ENCODE measurements at regions not wholly inside any gene's neighbourhood (a gene's known extent, or its start where the extent isn't known, plus 50 kb on each side); places are given as distances from the start of the nearest gene placed in this dataset.

- Histone ChIP-seq H2BK12ac (ENCODE audit: low read length in 2 of 2) (no peak overlapping the region), H2AK5ac (ENCODE audit: low read length, severe bottlenecking) (no peak overlapping the region), H3K14ac (ENCODE audit: low read length in 2 of 2) (no peak overlapping the region), H3K4me3 (ENCODE audit: insufficient read depth in 1 of 2, low read depth in 1 of 2, low read length in 2 of 2) (no peak overlapping the region), H2BK5ac (ENCODE audit: low read depth, low read length, poor library complexity, severe bottlenecking) (no peak overlapping the region), H3K4me1 (ENCODE audit: control insufficient read depth, insufficient read depth, low read depth, low read length) (no peaks in the 10 kb centered on the region), H3K9ac (ENCODE audit: low read length) (no peak overlapping the region), H3K27me3 (ENCODE audit: control insufficient read depth in 1 of 2, insufficient read depth in 1 of 2, low read length in 2 of 2) (no peaks in the 10 kb centered on the region), H2BK15ac (ENCODE audit: low read depth, poor library complexity, severe bottlenecking) (no peak overlapping the region), H3K27ac (ENCODE audit: low read length, poor library complexity, severe bottlenecking) (no peak overlapping the region), H3K23ac (ENCODE audit: low read length in 2 of 2) (no peak overlapping the region), H3K79me1 (replicated peaks; ENCODE audit: low read length, poor library complexity, severe bottlenecking) (no peaks in the 10 kb centered on the region), H4K8ac (ENCODE audit: low read length) (no peak overlapping the region), H3K9me3 (ENCODE audit: control insufficient read depth, low read length) (peaks cover 5% of the 10 kb centered on the region), H3K36me3 (ENCODE audit: control insufficient read depth in 1 of 2, insufficient read depth in 2 of 2, low read depth in 1 of 2, low read length in 2 of 2) (no peaks in the 10 kb centered on the region), H3K4ac (ENCODE audit: low read depth in 1 of 2, low read length in 2 of 2) (no peak overlapping the region), H4K91ac (ENCODE audit: low read length) (no peak overlapping the region), H3K18ac (ENCODE audit: low read depth in 1 of 2, low read length in 2 of 2) (no peak overlapping the region), H3K4me2 (ENCODE audit: low read length, poor library complexity, severe bottlenecking) (no peak overlapping the region), H2AFZ (ENCODE audit: low read depth, low read length) (no peak overlapping the region), H2BK120ac (ENCODE audit: low read depth, low read length) (no peak overlapping the region)
- 100% methylated on average over 1 of the region's 1 CpG for WGBS
- DNase-seq = no peak
Measured at GRCh38 chr15:37709669-37710068, 224.8 kb upstream of the TMCO5A start.

GRCh38 chr15:37715101-37715500 is 219.3 kb upstream of the TMCO5A start:
- no peak overlapping the region for H3K18ac ChIP-seq (ENCODE audit: low read depth in 1 of 2, low read length in 2 of 2)
- peaks cover 5% of the 10 kb centered on the region for H3K9me3 ChIP-seq (ENCODE audit: control insufficient read depth, low read length)
- no peak overlapping the region for H3K27ac ChIP-seq (ENCODE audit: low read length, poor library complexity, severe bottlenecking)
- H4K91ac ChIP-seq (ENCODE audit: low read length) = no peak overlapping the region
- no peak for DNase-seq
- H3K14ac ChIP-seq (ENCODE audit: low read length in 2 of 2) = no peak overlapping the region
- no peak overlapping the region for H2BK5ac ChIP-seq (ENCODE audit: low read depth, low read length, poor library complexity, severe bottlenecking)
- WGBS = no CpG with 5 or more reads among the region's 1 CpG
- no peak overlapping the region for H3K4ac ChIP-seq (ENCODE audit: low read depth in 1 of 2, low read length in 2 of 2)
- H3K36me3 ChIP-seq (ENCODE audit: control insufficient read depth in 1 of 2, insufficient read depth in 2 of 2, low read depth in 1 of 2, low read length in 2 of 2) = no peaks in the 10 kb centered on the region
- no peak overlapping the region for H2BK15ac ChIP-seq (ENCODE audit: low read depth, poor library complexity, severe bottlenecking)
- H3K4me3 ChIP-seq (ENCODE audit: insufficient read depth in 1 of 2, low read depth in 1 of 2, low read length in 2 of 2) = no peak overlapping the region
- no peak overlapping the region for H3K9ac ChIP-seq (ENCODE audit: low read length)
- H3K79me1 ChIP-seq (replicated peaks; ENCODE audit: low read length, poor library complexity, severe bottlenecking) = no peaks in the 10 kb centered on the region
- no peak overlapping the region for H2BK120ac ChIP-seq (ENCODE audit: low read depth, low read length)
- H4K8ac ChIP-seq (ENCODE audit: low read length) = no peak overlapping the region
- no peak overlapping the region for H3K4me2 ChIP-seq (ENCODE audit: low read length, poor library complexity, severe bottlenecking)
- H3K23ac ChIP-seq (ENCODE audit: low read length in 2 of 2) = no peak overlapping the region
- H2AK5ac ChIP-seq (ENCODE audit: low read length, severe bottlenecking) = no peak overlapping the region
- H3K4me1 ChIP-seq (ENCODE audit: control insufficient read depth, insufficient read depth, low read depth, low read length) = no peaks in the 10 kb centered on the region
- no peak overlapping the region for H2AFZ ChIP-seq (ENCODE audit: low read depth, low read length)
- no peaks in the 10 kb centered on the region for H3K27me3 ChIP-seq (ENCODE audit: control insufficient read depth in 1 of 2, insufficient read depth in 1 of 2, low read length in 2 of 2)
- H2BK12ac ChIP-seq (ENCODE audit: low read length in 2 of 2) = no peak overlapping the region

DNA sequence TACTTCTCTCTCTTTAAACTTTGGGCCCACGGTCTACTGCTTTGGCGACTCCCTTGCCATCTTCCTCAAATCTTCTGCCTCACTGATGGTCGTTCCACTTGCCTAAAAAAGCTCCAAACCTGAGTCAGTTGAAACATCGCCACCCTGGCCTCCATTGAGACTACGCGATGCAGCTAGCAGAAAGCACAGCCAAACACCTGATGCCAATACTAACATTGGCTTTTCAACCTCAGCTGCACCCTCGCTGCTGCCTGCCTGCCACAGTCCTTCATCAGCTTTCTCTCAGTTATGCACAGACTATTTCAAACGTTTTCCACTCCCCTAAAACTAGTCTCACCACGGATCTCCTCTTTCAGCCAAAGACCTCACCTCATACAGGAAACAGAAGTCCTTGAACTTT is 214.2 kb upstream of the TMCO5A start:
- Histone ChIP-seq H3K23ac (ENCODE audit: low read length in 2 of 2) (no peak overlapping the region), H3K4ac (ENCODE audit: low read depth in 1 of 2, low read length in 2 of 2) (no peak overlapping the region), H2AFZ (ENCODE audit: low read depth, low read length) (no peak overlapping the region), H4K91ac (ENCODE audit: low read length) (no peak overlapping the region), H3K9ac (ENCODE audit: low read length) (no peak overlapping the region), H3K4me2 (ENCODE audit: low read length, poor library complexity, severe bottlenecking) (no peak overlapping the region), H2BK15ac (ENCODE audit: low read depth, poor library complexity, severe bottlenecking) (no peak overlapping the region), H3K9me3 (ENCODE audit: control insufficient read depth, low read length) (no peaks in the 10 kb centered on the region), H3K27ac (ENCODE audit: low read length, poor library complexity, severe bottlenecking) (no peak overlapping the region), H2AK5ac (ENCODE audit: low read length, severe bottlenecking) (no peak overlapping the region), H3K4me1 (ENCODE audit: control insufficient read depth, insufficient read depth, low read depth, low read length) (no peaks in the 10 kb centered on the region), H3K18ac (ENCODE audit: low read depth in 1 of 2, low read length in 2 of 2) (no peak overlapping the region), H3K14ac (ENCODE audit: low read length in 2 of 2) (no peak overlapping the region), H3K27me3 (ENCODE audit: control insufficient read depth in 1 of 2, insufficient read depth in 1 of 2, low read length in 2 of 2) (peaks cover 0 to 4% of the 10 kb centered on the region in 2 experiments), H2BK120ac (ENCODE audit: low read depth, low read length) (no peak overlapping the region), H3K79me1 (replicated peaks; ENCODE audit: low read length, poor library complexity, severe bottlenecking) (no peaks in the 10 kb centered on the region), H4K8ac (ENCODE audit: low read length) (no peak overlapping the region), H3K36me3 (ENCODE audit: control insufficient read depth in 1 of 2, insufficient read depth in 2 of 2, low read depth in 1 of 2, low read length in 2 of 2) (no peaks in the 10 kb centered on the region), H2BK12ac (ENCODE audit: low read length in 2 of 2) (no peak overlapping the region), H2BK5ac (ENCODE audit: low read depth, low read length, poor library complexity, severe bottlenecking) (no peak overlapping the region), H3K4me3 (ENCODE audit: insufficient read depth in 1 of 2, low read depth in 1 of 2, low read length in 2 of 2) (no peak overlapping the region)
- DNase-seq = no peak
- WGBS = 84% methylated on average over 9 of the region's 9 CpGs

DNA sequence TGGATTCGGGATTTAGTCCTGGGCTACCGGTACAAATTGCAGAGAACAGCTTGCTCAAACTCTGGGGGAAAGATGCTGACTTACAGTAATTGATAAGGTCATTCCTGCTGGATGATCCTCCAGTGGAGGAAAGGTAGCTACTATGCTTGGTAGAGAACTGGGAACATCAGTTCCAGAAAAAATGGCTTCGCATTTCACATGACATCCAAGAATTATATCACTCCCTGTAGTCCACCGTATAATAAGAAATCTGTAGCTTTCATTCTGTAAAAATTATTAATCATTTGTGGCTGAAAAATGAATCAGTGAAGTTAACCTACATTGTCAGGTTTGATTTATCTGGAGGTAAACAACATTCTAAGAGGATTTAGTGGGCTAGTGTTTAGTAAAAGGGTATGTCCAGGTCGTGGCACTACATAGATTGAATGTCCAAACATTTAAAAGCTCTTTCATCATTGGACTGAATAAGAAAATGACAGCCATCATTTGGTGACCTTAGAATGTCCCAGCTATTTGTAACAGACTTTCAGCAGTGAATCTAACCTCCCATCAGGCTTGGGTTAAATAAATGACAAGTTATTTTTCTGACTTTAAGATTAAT is 203.2 kb upstream of the TMCO5A start:
- no peak overlapping the region for H2AK5ac ChIP-seq (ENCODE audit: low read length, severe bottlenecking)
- no peaks in the 10 kb centered on the region for H3K79me1 ChIP-seq (replicated peaks; ENCODE audit: low read length, poor library complexity, severe bottlenecking)
- no peaks in the 10 kb centered on the region for H3K36me3 ChIP-seq (ENCODE audit: control insufficient read depth in 1 of 2, insufficient read depth in 2 of 2, low read depth in 1 of 2, low read length in 2 of 2)
- H2BK12ac ChIP-seq (ENCODE audit: low read length in 2 of 2) = no peak overlapping the region
- no peaks in the 10 kb centered on the region for H3K4me1 ChIP-seq (ENCODE audit: control insufficient read depth, insufficient read depth, low read depth, low read length)
- H2BK5ac ChIP-seq (ENCODE audit: low read depth, low read length, poor library complexity, severe bottlenecking) = no peak overlapping the region
- 85% methylated on average over 2 of the region's 5 CpGs for WGBS
- no peak overlapping the region for H3K4me3 ChIP-seq (ENCODE audit: insufficient read depth in 1 of 2, low read depth in 1 of 2, low read length in 2 of 2)
- no peak overlapping the region for H2AFZ ChIP-seq (ENCODE audit: low read depth, low read length)
- no peaks in the 10 kb centered on the region for H3K9me3 ChIP-seq (ENCODE audit: control insufficient read depth, low read length)
- no peak overlapping the region for H3K18ac ChIP-seq (ENCODE audit: low read depth in 1 of 2, low read length in 2 of 2)
- no peaks in the 10 kb centered on the region for H3K27me3 ChIP-seq (ENCODE audit: control insufficient read depth in 1 of 2, insufficient read depth in 1 of 2, low read length in 2 of 2)
- H3K9ac ChIP-seq (ENCODE audit: low read length) = no peak overlapping the region
- no peak overlapping the region for H2BK120ac ChIP-seq (ENCODE audit: low read depth, low read length)
- H3K14ac ChIP-seq (ENCODE audit: low read length in 2 of 2) = no peak overlapping the region
- no peak overlapping the region for H2BK15ac ChIP-seq (ENCODE audit: low read depth, poor library complexity, severe bottlenecking)
- H3K4me2 ChIP-seq (ENCODE audit: low read length, poor library complexity, severe bottlenecking) = no peak overlapping the region
- no peak for DNase-seq
- no peak overlapping the region for H3K4ac ChIP-seq (ENCODE audit: low read depth in 1 of 2, low read length in 2 of 2)
- H3K23ac ChIP-seq (ENCODE audit: low read length in 2 of 2) = no peak overlapping the region
- no peak overlapping the region for H3K27ac ChIP-seq (ENCODE audit: low read length, poor library complexity, severe bottlenecking)
- no peak overlapping the region for H4K8ac ChIP-seq (ENCODE audit: low read length)
- no peak overlapping the region for H4K91ac ChIP-seq (ENCODE audit: low read length)

Measured in mesenchymal stem cell (in vitro differentiated cells and primary cell).